Smooth muscle cell (in vitro differentiated cells): ENCODE measurements at regions not wholly inside any gene's neighbourhood (a gene's known extent, or its start where the extent isn't known, plus 50 kb on each side); places are given as distances from the start of the nearest gene placed in this dataset.

ENCODE experiments used
- DNase-seq: peaks from one replicate; lab custom pipeline; 2025; ENCODE audit not compliant: unreplicated experiment; lab: John Stamatoyannopoulos, UW
- H2AFZ ChIP-seq: fragments of 200-600 bp; sonication (generic); 2 replicates; pipeline ENCODE4 v1.6.0; 2016; ENCODE audit warnings: antibody characterized with exemption, low read depth, mild to moderate bottlenecking
- H3F3A ChIP-seq: fragments of 200-600 bp; sonication (generic); 2 replicates; pipeline ENCODE4 v1.6.0; 2017; ENCODE audit warnings: antibody characterized with exemption, low read depth
- H3K27ac ChIP-seq: fragments of 200-600 bp; sonication (generic); 2 replicates; pipeline ENCODE4 v1.5.1; 2016; ENCODE audit warnings: low read depth, mild to moderate bottlenecking
- H3K27me3 ChIP-seq: fragments of 200-600 bp; sonication (generic); 2 replicates; pipeline ENCODE4 v1.6.1; 2016; ENCODE audit warnings: low read depth, mild to moderate bottlenecking
- H3K36me3 ChIP-seq: fragments of 200-600 bp; sonication (generic); 2 replicates; pipeline ENCODE4 v1.5.1; 2016; ENCODE audit warnings: low read depth
- H3K4me1 ChIP-seq: fragments of 200-600 bp; sonication (generic); 2 replicates; pipeline ENCODE4 v1.5.1; 2016; ENCODE audit warnings: low read depth
- H3K4me2 ChIP-seq: fragments of 200-600 bp; sonication (generic); 2 replicates; pipeline ENCODE4 v1.6.0; 2016; ENCODE audit warnings: mild to moderate bottlenecking
- H3K4me3 ChIP-seq: fragments of 200-600 bp; sonication (generic); 2 replicates; pipeline ENCODE4 v1.5.1; 2016; ENCODE audit warnings: mild to moderate bottlenecking
- H3K79me2 ChIP-seq: fragments of 200-600 bp; sonication (generic); 2 replicates; pipeline ENCODE4 v1.6.0; 2016; ENCODE audit warnings: low read depth, mild to moderate bottlenecking
- H3K9ac ChIP-seq: fragments of 200-600 bp; sonication (generic); 2 replicates; pipeline ENCODE4 v1.6.0; 2016; ENCODE audit warnings: low read depth
- H3K9me3 ChIP-seq: fragments of 200-600 bp; sonication (generic); replicated peaks from 2 replicates; pipeline ENCODE4 v1.5.1; 2016; ENCODE audit warnings: low read depth
- H4K20me1 ChIP-seq: fragments of 200-600 bp; sonication (generic); 2 replicates; pipeline ENCODE4 v1.6.0; 2016; ENCODE audit warnings: low read depth
- CTCF ChIP-seq: fragments of 200-600 bp; sonication (generic); IDR thresholded peaks from 2 replicates; pipeline ENCODE4 v1.5.1; 2017; ENCODE audit warnings: borderline replicate concordance, mild to moderate bottlenecking, antibody characterized with exemption; ENCODE audit not compliant: insufficient read depth, poor library complexity, severe bottlenecking
- WGBS: methylation state at CpG from one replicate; pipeline ENCODE4 v1.1.7; 2016; ENCODE audit warnings: low lambda C conversion rate; 5-methylcytosine and 5-hydroxymethylcytosine counted together

GRCh38 chr17:33777674-33778073 is 477.4 kb upstream of the CCL2 start:
- H2AFZ ChIP-seq = no peak overlapping the region
- no peaks in the 10 kb centered on the region for H3K36me3 ChIP-seq
- no peaks in the 10 kb centered on the region for H3F3A ChIP-seq
- no peak overlapping the region for H3K4me2 ChIP-seq
- H3K9me3 ChIP-seq = no peaks in the 10 kb centered on the region
- H3K4me1 ChIP-seq = no peaks in the 10 kb centered on the region
- TF ChIP-seq CTCF = no peak
- H4K20me1 ChIP-seq = no peaks in the 10 kb centered on the region
- H3K27me3 ChIP-seq = peaks cover 9% of the 10 kb centered on the region
- no peak overlapping the region for H3K9ac ChIP-seq
- H3K27ac ChIP-seq = no peak overlapping the region
- no peak overlapping the region for H3K4me3 ChIP-seq
- WGBS = 80% methylated on average over 5 of the region's 5 CpGs
- no peaks in the 10 kb centered on the region for H3K79me2 ChIP-seq
- no peak for DNase-seq

- H3K4me1 ChIP-seq = no peaks in the 10 kb centered on the region
- TF ChIP-seq CTCF = no peak
These were observed 476.4 kb upstream of the CCL2 start for GRCh38 chr17:33778505-33779233.

GRCh38 chr17:33779234-33779591 is 475.9 kb upstream of the CCL2 start:
- Histone ChIP-seq H3K4me3 (no peak overlapping the region), H3K36me3 (no peaks in the 10 kb centered on the region), H4K20me1 (no peaks in the 10 kb centered on the region), H3K4me1 (no peaks in the 10 kb centered on the region), H3K79me2 (no peaks in the 10 kb centered on the region), H3K27me3 (peaks cover 9% of the 10 kb centered on the region), H3K9me3 (no peaks in the 10 kb centered on the region), H2AFZ (no peak overlapping the region), H3F3A (no peaks in the 10 kb centered on the region), H3K9ac (no peak overlapping the region), H3K4me2 (peak overlapping the region; percentile 25), H3K27ac (no peak overlapping the region)
- WGBS = 12% methylated on average over 5 of the region's 5 CpGs
- peak; percentile 99 for TF ChIP-seq CTCF
- DNase-seq = no peak

More at GRCh38 chr17:33778505-33779233, 476.4 kb upstream of the CCL2 start:
- Histone ChIP-seq H3K4me2 (no peak overlapping the region), H4K20me1 (no peaks in the 10 kb centered on the region), H3F3A (no peaks in the 10 kb centered on the region), H3K4me3 (no peak overlapping the region), H3K9ac (no peak overlapping the region), H3K79me2 (no peaks in the 10 kb centered on the region), H3K9me3 (no peaks in the 10 kb centered on the region), H2AFZ (no peak overlapping the region), H3K27me3 (peaks cover 9% of the 10 kb centered on the region), H3K27ac (no peak overlapping the region), H3K36me3 (no peaks in the 10 kb centered on the region)
- 66% methylated on average over 7 of the region's 7 CpGs for WGBS
- no peak for DNase-seq

GRCh38 chr17:33785281-33785680 is 469.8 kb upstream of the CCL2 start:
- Histone ChIP-seq H3K36me3 (no peaks in the 10 kb centered on the region), H3K9ac (no peak overlapping the region), H3F3A (no peaks in the 10 kb centered on the region), H4K20me1 (no peaks in the 10 kb centered on the region), H3K79me2 (no peaks in the 10 kb centered on the region), H3K27ac (no peak overlapping the region), H2AFZ (no peak overlapping the region), H3K9me3 (no peaks in the 10 kb centered on the region), H3K4me1 (no peaks in the 10 kb centered on the region), H3K27me3 (peaks cover 21% of the 10 kb centered on the region), H3K4me2 (no peak overlapping the region), H3K4me3 (no peak overlapping the region)
- DNase-seq = no peak
- TF ChIP-seq CTCF = no peak
